GM19035 (cell line): ENCODE measurements at regions not wholly inside any gene's neighbourhood (a gene's known extent, or its start where the extent isn't known, plus 50 kb on each side); places are given as distances from the start of the nearest gene placed in this dataset.

Source experiments
- ATAC-seq: cut with Tn5 transposase; IDR thresholded peaks from one replicate; pipeline ENCODE4 v1.9.1; 2021; ENCODE audit not compliant: unreplicated experiment

DNA sequence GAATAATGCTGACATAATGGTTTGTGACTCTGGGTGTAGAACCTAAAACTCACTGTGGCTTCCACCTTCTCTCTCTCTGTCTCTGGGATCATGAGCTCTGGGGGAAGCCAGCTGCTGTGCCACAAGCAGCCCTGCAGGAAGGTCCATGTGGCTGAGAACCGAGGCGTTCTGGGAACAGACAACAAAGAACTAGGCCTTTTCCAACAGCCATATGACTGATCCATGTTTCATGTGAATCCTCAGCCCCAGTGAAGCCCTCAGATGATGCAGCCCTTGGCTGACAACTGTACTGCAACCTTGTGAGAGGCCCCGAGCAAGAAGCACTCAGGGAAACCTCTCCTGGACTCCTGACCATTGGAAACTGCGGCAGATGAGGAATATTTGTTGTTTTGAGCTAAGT is 56.6 kb downstream of the HLA-G start:
- ATAC-seq = no peak

DNA sequence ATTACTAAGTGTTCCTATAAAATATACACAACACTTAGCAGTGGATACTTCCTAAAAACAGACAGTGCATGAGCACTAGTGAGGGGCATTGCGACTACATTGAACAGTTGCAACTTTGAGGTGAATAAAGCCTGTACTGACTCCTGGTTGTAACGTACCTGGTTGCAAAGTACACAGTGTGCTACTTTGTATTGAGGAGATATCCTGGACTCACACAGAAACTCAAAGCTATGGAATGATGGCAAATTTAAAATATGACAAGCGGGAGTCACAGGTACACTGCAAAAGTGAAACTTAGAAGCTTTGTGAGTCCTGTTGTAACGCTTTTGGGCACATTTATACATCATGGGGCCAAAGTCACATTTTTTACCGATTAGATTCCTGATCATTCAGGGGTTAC is 55.6 kb upstream of the HLA-A start:
- ATAC-seq = no peak

- ATAC-seq = peak; percentile 34
Observed at GRCh38 chr6:29887330-29887818, 55.0 kb upstream of the HLA-A start.

GRCh38 chr6:29887819-29888776 is 54.2 kb upstream of the HLA-A start:
- peak; percentile 82 for ATAC-seq
